Keratinocyte (primary cell): ENCODE measurements at regions not wholly inside any gene's neighbourhood (a gene's known extent, or its start where the extent isn't known, plus 50 kb on each side); places are given as distances from the start of the nearest gene placed in this dataset.
"Not testable (repeated sequence)": the region's sequence is repeated elsewhere in the genome, so short reads cannot be mapped to it uniquely, and the experiment has no call there.

ENCODE experiments used
- EZH2 ChIP-seq: IDR thresholded peaks from one replicate; pipeline ENCODE4 v1.6.1; 2012; ENCODE audit warnings: inconsistent platforms, mild to moderate bottlenecking, low read length, moderate library complexity
- TF ChIP-seq, protein P1 (sequence below), 3 experiments: IDR thresholded peaks in 1 of 3; conservative IDR thresholded peaks in 1 of 3; optimal IDR thresholded peaks in 1 of 3; 2 replicates in 2 of 3; 3 replicates in 1 of 3; pipeline versions ENCODE3 to v1.5.1; 2011; ENCODE audit warnings: low read length in 3 of 3, mild to moderate bottlenecking in 3 of 3, moderate library complexity in 2 of 3, control low read depth in 1 of 3, inconsistent platforms in 1 of 3; ENCODE audit not compliant: insufficient read depth in 2 of 3; ENCODE audit errors: extremely low read depth in 1 of 3

DNA sequence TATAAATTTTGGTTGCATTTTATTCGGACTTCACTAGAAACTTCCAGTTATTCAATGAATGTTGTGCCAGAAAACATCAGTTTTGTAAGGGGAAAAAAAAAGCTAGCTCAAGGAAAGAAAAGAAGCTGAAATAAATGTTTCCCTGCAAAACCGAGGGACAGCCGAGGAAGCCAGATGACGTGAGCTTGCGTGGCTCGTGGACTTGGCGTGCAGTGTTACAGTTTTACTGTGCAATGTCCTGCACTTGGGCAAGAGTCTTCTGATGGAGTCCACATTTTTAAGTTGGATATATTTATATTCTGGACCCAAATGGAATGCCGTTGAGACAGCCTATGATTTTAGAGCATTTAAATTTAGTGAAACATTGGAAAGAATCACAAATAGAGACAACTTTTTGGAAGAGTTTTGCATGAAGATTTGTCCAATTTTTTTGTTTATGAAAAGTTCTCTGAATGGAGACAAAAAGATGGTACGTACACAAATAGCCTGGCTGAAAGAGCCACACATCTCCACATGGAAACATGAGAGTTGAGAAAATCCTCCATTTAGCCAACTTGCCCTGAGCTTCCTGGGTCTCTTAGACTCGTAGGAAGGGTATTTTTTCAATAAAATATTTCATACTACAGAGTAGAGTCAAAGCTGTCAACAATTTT lies 210.5 kb downstream of the BANP start:
- TF ChIP-seq EZH2 = not testable (repeated sequence)
- TF ChIP-seq, protein P1, sequence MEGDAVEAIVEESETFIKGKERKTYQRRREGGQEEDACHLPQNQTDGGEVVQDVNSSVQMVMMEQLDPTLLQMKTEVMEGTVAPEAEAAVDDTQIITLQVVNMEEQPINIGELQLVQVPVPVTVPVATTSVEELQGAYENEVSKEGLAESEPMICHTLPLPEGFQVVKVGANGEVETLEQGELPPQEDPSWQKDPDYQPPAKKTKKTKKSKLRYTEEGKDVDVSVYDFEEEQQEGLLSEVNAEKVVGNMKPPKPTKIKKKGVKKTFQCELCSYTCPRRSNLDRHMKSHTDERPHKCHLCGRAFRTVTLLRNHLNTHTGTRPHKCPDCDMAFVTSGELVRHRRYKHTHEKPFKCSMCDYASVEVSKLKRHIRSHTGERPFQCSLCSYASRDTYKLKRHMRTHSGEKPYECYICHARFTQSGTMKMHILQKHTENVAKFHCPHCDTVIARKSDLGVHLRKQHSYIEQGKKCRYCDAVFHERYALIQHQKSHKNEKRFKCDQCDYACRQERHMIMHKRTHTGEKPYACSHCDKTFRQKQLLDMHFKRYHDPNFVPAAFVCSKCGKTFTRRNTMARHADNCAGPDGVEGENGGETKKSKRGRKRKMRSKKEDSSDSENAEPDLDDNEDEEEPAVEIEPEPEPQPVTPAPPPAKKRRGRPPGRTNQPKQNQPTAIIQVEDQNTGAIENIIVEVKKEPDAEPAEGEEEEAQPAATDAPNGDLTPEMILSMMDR (optimal IDR thresholded peaks at IDR 0.05 in 1 of 3, IDR thresholded peaks at IDR 0.05 in 1 of 3, conservative IDR thresholded peaks at IDR 0.05 in 1 of 3; ENCODE audit: extremely low read depth in 1 of 3, insufficient read depth in 2 of 3, low read length in 3 of 3) = not testable (repeated sequence)
